ENCODE measurements at regions not wholly inside any gene's neighbourhood (a gene's known extent, or its start where the extent isn't known, plus 50 kb on each side); places are given as distances from the start of the nearest gene placed in this dataset.

DNA sequence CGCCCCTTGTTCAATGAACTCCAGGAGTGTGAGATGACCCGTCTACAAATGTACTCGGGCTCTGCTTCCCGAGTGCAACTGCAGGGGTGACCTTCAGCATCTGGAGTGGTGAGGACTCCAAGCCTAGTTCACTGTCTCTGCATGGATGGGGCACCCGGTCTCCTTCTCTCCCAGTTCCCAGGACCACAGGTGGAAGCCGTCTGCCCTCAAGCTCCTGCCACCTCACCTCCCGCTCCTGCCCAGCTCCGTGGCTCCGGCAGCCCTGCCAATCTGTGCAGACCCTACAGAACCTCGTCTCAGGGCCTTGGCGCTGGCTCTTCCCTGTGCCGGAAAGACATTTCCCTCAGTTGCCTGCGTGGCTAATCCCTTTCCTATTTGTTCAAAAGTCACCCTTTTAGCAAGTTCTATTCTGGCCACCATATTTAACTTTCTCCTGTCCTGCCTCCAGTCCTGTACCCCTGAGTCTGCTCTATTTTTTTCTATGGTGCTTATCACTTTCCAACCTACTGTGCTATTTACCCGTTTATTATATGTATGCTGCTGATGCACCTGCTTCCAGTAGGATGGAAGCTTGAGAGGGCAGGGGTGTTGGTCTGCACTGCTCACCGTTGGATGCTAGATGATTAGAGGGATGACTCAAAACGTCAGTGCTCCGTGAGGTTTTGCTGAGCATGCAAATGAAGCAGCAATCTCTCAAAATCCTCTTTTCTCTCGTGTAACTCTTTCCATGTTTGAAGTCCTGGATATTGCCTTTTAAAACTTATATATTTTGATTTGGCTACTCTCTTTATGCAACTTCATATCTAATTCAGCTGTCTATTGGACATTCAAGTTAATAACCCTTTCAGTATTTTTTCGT is 641.4 kb downstream of the ACTR3B start:
- no peak overlapping the region for H3K27ac ChIP-seq
- WGBS, 2 donors: 90% methylated on average over 19 of the region's 19 CpGs
- no peaks in the 10 kb centered on the region for H3K36me3 ChIP-seq
- no peak for DNase-seq
- no peaks in the 10 kb centered on the region for H3K9me3 ChIP-seq
- TF ChIP-seq POLR2A (IDR thresholded peaks at IDR 0.05): no peak
- TF ChIP-seq, protein P1, sequence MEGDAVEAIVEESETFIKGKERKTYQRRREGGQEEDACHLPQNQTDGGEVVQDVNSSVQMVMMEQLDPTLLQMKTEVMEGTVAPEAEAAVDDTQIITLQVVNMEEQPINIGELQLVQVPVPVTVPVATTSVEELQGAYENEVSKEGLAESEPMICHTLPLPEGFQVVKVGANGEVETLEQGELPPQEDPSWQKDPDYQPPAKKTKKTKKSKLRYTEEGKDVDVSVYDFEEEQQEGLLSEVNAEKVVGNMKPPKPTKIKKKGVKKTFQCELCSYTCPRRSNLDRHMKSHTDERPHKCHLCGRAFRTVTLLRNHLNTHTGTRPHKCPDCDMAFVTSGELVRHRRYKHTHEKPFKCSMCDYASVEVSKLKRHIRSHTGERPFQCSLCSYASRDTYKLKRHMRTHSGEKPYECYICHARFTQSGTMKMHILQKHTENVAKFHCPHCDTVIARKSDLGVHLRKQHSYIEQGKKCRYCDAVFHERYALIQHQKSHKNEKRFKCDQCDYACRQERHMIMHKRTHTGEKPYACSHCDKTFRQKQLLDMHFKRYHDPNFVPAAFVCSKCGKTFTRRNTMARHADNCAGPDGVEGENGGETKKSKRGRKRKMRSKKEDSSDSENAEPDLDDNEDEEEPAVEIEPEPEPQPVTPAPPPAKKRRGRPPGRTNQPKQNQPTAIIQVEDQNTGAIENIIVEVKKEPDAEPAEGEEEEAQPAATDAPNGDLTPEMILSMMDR (IDR thresholded peaks at IDR 0.05): no peak
- no peaks in the 10 kb centered on the region for H3K27me3 ChIP-seq
- peaks cover 0 to 4% of the 10 kb centered on the region in 2 donors for H3K4me1 ChIP-seq
- intact Hi-C loops (cut with DNase I): no loop called here
- H3K4me3 ChIP-seq (replicated peaks in 1 of 3): no peak overlapping the region

DNA sequence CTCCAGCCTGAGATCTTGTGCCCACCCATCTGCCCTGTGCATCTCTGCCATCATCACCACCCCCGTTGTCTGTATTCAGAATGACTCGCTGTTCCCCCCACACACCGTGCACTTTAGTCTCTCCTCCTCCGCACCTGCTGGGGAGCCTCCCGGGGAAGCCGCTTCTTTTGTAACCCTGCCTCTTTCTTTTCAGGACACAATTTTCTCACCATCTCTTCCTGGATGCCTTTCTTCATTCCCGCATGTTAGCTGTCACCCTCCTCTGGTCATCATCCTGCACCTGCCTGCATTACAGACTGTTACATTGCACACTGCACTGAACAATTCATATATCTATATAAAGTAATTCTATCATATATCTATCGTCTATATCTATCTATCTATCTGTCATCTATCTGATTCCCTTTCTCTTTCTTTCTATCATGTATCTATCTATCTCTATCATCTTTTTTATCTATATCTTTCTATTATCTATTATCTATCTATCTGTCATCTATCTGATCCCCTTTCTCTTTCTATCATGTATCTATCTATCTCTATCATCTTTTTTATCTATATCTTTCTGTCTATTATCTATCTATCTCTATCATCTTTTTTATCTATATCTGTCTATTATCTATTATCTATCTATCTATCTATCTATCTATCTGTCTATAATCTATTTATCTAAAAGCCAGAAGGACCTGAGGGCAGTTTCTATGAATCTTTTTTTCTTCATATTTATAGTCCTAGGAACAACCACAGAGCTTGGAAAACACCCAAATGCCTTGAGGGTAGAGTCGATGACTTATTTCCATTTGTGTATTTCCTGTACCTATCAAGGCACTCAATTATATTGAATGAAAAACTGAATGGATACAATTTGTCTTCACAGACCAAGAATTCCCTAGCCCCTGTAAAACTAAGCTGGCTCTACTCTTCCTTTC is 642.5 kb downstream of the ACTR3B start:
- Histone ChIP-seq H3K4me3 (replicated peaks in 1 of 3) (no peak overlapping the region), H3K27me3 (no peaks in the 10 kb centered on the region), H3K9me3 (no peaks in the 10 kb centered on the region), H3K36me3 (no peaks in the 10 kb centered on the region), H3K27ac (no peak overlapping the region), H3K4me1 (no peaks in the 10 kb centered on the region)
- no peak for TF ChIP-seq POLR2A (IDR thresholded peaks at IDR 0.05)
- TF ChIP-seq, protein P1 (IDR thresholded peaks at IDR 0.05): no peak
- 89 to 91% methylated on average over 9 of the region's 9 CpGs for WGBS, 2 donors
- DNase-seq: no peak
- intact Hi-C loops (cut with DNase I): no loop called here

DNA sequence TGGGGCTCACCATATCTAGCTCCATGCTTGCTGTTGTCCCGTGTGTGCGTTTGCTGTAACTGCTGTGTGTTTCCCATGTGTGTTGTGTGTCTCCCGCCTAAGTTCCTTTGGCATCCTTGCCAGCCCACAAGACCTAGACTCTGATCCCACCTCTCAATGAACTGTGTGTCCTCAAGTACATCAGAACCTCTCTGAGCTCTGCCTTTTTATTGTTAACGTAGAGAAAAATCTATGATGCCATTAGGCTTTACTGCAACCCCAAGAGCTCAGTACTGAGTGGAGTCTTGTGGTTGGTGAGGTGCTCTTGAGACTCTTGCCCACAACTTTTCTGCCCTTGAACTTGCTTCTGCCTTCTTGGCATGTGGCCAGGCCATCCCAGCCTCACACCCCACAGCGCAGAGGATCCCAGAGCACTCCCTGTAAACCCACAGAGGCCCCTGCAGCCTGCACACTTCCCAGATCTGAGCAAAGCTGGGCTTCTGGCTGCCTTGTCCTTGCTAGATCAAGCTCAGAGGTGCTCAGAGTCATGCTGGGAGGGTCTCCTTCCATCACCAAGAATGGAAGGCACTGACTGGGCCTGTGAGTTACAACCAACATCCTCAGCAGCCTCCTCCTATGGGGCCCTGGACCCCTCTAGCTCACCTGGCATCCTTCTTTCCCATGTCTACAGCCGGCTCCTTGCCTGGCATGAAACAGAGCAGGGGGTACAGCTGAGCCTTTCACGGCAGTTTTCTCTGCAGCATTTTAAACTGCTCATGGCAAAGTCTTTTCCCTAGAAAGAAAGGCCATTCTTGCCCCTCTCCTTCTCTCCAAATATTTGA is 643.4 kb downstream of the ACTR3B start:
- no peaks in the 10 kb centered on the region for H3K27me3 ChIP-seq
- H3K4me1 ChIP-seq: no peaks in the 10 kb centered on the region
- 78 to 87% methylated on average over 7 of the region's 7 CpGs for WGBS, 2 donors
- no peak for DNase-seq
- H3K27ac ChIP-seq: no peak overlapping the region
- TF ChIP-seq, protein P1 (IDR thresholded peaks at IDR 0.05): no peak
- TF ChIP-seq POLR2A (IDR thresholded peaks at IDR 0.05): no peak
- no peaks in the 10 kb centered on the region for H3K36me3 ChIP-seq
- no peak overlapping the region for H3K4me3 ChIP-seq (replicated peaks in 1 of 3)
- no peaks in the 10 kb centered on the region for H3K9me3 ChIP-seq
- intact Hi-C loops (cut with DNase I): no loop called here

GRCh38 chr7:153404124-153404523 is 644.6 kb downstream of the ACTR3B start:
- no peaks in the 10 kb centered on the region for H3K36me3 ChIP-seq
- no peak overlapping the region for H3K4me3 ChIP-seq (replicated peaks in 1 of 3)
- intact Hi-C loops (cut with DNase I): no loop called here
- no peak for TF ChIP-seq POLR2A (IDR thresholded peaks at IDR 0.05)
- TF ChIP-seq, protein P1 (IDR thresholded peaks at IDR 0.05): no peak
- H3K4me1 ChIP-seq: no peaks in the 10 kb centered on the region
- DNase-seq: no peak
- no peak overlapping the region for H3K27ac ChIP-seq
- no peaks in the 10 kb centered on the region for H3K9me3 ChIP-seq
- WGBS, 2 donors: 89 to 94% methylated on average over 2 of the region's 2 CpGs
- no peaks in the 10 kb centered on the region for H3K27me3 ChIP-seq

Measured in thyroid gland (tissue), 4 donors.